Osteoblast (primary cell): ENCODE measurements at regions not wholly inside any gene's neighbourhood (a gene's known extent, or its start where the extent isn't known, plus 50 kb on each side); places are given as distances from the start of the nearest gene placed in this dataset.

Source experiments
- DNase-seq: peaks from one replicate; pipeline ENCODE4 v3.0.0; 2011; ENCODE audit warnings: low spot score, mixed read lengths; ENCODE audit not compliant: insufficient read length; ENCODE audit errors: missing footprints
- H2AFZ ChIP-seq: 2 replicates; pipeline ENCODE4 v1.6.0; 2011; ENCODE audit warnings: mild to moderate bottlenecking, low read length
- H3K27ac ChIP-seq: 2 replicates; pipeline ENCODE4 v1.5.1; 2011; ENCODE audit warnings: mild to moderate bottlenecking, low read depth, low read length, moderate library complexity
- H3K27me3 ChIP-seq: 2 replicates; pipeline ENCODE4 v1.6.0; 2012; ENCODE audit warnings: mild to moderate bottlenecking, control low read depth, inconsistent platforms, low read length, moderate library complexity; ENCODE audit not compliant: insufficient read depth
- H3K36me3 ChIP-seq: 2 replicates; pipeline ENCODE4 v1.5.1; 2011; ENCODE audit warnings: mild to moderate bottlenecking, low read length, control low read depth, moderate library complexity; ENCODE audit not compliant: insufficient read depth
- H3K4me1 ChIP-seq: 2 replicates; pipeline ENCODE4 v1.5.1; 2011; ENCODE audit warnings: mild to moderate bottlenecking, low read length, control low read depth, moderate library complexity; ENCODE audit not compliant: insufficient read depth
- H3K4me2 ChIP-seq: 2 replicates; pipeline ENCODE4 v1.6.0; 2011; ENCODE audit warnings: mild to moderate bottlenecking, low read length; ENCODE audit not compliant: insufficient read depth
- H3K4me3 ChIP-seq: fragments of 200-600 bp; sonication (generic); 3 replicates; pipeline ENCODE4 v1.5.1; 2012; ENCODE audit warnings: mild to moderate bottlenecking, low read length, inconsistent platforms; ENCODE audit not compliant: insufficient read depth
- H3K79me2 ChIP-seq: 2 replicates; pipeline ENCODE4 v1.6.0; 2012; ENCODE audit warnings: mild to moderate bottlenecking, low read length, control low read depth, inconsistent platforms; ENCODE audit not compliant: insufficient read depth
- H3K9me3 ChIP-seq: 2 replicates; pipeline ENCODE4 v1.5.1; 2011; ENCODE audit warnings: low read depth, low read length, control low read depth
- H4K20me1 ChIP-seq: 2 replicates; pipeline ENCODE4 v1.6.0; 2012; ENCODE audit warnings: mild to moderate bottlenecking, low read length, control low read depth; ENCODE audit not compliant: insufficient read depth
- TF ChIP-seq, protein P1 (sequence below): IDR thresholded peaks from 2 replicates; pipeline ENCODE4 v1.5.1; 2011; ENCODE audit warnings: mild to moderate bottlenecking, low read depth, low read length, moderate library complexity; ENCODE audit errors: extremely low read depth

DNA sequence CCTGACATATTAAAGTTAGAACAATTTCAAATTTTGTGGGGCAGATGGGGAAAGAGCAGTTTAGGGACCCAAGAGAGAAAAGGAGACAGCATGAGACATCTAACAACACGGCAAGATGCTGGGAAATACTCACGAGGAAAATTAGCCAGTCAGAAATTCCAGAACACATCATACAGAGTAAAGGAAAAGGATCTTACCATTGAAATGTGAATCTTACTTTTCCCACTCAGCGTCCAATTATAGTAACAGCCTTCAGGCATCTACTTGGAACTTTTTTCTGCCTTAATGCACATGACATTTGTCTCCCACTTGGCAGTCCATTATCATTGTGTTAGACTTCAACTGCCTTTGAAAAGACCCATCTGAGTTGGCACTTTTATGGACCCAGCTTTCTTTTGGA, 189.7 kb upstream of the SLC27A6 start:
- H3K4me1 ChIP-seq = no peaks in the 10 kb centered on the region
- TF ChIP-seq, protein P1, sequence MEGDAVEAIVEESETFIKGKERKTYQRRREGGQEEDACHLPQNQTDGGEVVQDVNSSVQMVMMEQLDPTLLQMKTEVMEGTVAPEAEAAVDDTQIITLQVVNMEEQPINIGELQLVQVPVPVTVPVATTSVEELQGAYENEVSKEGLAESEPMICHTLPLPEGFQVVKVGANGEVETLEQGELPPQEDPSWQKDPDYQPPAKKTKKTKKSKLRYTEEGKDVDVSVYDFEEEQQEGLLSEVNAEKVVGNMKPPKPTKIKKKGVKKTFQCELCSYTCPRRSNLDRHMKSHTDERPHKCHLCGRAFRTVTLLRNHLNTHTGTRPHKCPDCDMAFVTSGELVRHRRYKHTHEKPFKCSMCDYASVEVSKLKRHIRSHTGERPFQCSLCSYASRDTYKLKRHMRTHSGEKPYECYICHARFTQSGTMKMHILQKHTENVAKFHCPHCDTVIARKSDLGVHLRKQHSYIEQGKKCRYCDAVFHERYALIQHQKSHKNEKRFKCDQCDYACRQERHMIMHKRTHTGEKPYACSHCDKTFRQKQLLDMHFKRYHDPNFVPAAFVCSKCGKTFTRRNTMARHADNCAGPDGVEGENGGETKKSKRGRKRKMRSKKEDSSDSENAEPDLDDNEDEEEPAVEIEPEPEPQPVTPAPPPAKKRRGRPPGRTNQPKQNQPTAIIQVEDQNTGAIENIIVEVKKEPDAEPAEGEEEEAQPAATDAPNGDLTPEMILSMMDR = no peak
- no peaks in the 10 kb centered on the region for H3K9me3 ChIP-seq

DNA sequence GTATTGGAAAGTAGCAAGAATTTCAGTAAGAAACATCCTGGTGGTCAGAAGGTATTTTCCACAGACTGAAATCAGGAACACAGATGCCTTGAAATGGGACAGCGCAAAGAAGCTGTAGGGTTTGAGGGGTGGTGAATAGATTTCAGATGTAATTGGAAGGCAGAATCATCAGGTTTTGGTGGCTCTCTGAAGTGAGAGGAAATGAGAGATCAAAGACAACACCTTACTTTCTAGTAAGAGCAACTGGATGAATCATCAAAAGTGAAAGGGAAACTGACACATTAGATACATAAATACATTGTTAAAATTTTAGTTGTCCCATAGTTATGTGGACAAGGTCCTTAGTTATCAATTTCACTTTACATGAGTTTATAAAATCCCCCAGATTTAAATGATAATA, 188.2 kb upstream of the SLC27A6 start:
- Histone ChIP-seq H3K27ac (no peak overlapping the region), H2AFZ (no peak overlapping the region), H3K4me2 (no peak overlapping the region), H3K27me3 (peaks cover 3% of the 10 kb centered on the region), H4K20me1 (no peaks in the 10 kb centered on the region), H3K79me2 (no peaks in the 10 kb centered on the region), H3K36me3 (no peaks in the 10 kb centered on the region), H3K4me3 (no peak overlapping the region), H3K4me1 (no peaks in the 10 kb centered on the region), H3K9me3 (no peaks in the 10 kb centered on the region)
- DNase-seq = no peak
- TF ChIP-seq, protein P1 = no peak

More for the DNA sequence above, 189.7 kb upstream of the SLC27A6 start:
- Histone ChIP-seq H3K4me2 (no peak overlapping the region), H3K36me3 (no peaks in the 10 kb centered on the region), H4K20me1 (no peaks in the 10 kb centered on the region), H2AFZ (no peak overlapping the region), H3K4me3 (no peak overlapping the region), H3K27me3 (peaks cover 4% of the 10 kb centered on the region), H3K79me2 (no peaks in the 10 kb centered on the region), H3K27ac (no peak overlapping the region)
- no peak for DNase-seq

DNA sequence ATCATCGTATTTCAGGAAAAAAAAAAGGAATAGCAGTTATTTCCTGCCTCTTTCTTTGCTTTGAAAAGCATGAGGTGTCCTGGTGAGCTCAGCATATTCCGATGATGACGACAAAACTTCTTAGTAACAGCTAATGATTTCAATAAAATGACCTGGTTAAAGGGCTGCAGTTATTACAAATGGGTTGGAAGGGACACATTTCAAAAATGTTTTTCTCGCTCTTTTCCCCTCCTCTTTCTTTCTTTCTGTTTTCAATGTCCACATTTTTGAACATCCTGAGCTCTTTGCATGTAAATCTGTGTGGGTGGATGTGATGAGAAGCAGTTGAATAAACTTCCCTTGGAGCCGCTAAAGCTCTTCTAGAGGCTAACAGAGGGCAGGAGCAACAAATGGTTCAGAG, 186.8 kb upstream of the SLC27A6 start:
- Histone ChIP-seq H3K79me2 (no peaks in the 10 kb centered on the region), H3K4me1 (no peaks in the 10 kb centered on the region), H3K4me2 (no peak overlapping the region), H3K36me3 (no peaks in the 10 kb centered on the region), H3K27me3 (no peaks in the 10 kb centered on the region), H3K27ac (no peak overlapping the region), H2AFZ (no peak overlapping the region), H3K4me3 (no peak overlapping the region), H3K9me3 (no peaks in the 10 kb centered on the region), H4K20me1 (no peaks in the 10 kb centered on the region)
- no peak for DNase-seq
- TF ChIP-seq, protein P1 = no peak

DNA sequence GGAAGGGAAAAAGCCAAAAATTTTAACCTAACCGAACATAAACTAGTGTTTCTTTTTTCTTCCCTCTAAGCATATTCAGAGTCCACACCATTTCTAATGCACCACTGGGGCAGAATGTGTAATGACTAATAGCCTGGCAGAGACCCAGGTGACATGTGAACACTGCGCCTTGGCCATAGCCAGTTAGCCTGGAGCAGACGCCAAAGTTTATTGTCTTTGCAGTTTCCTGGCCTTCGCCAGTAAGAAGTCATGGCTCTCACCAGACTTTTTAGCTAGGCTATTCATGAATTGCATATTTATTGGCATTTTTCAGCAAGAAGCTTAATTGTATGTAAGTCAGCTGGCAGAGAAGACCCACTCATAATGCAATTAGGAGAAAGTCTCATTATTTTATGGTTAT, 182.8 kb upstream of the SLC27A6 start:
- Histone ChIP-seq H2AFZ (no peak overlapping the region), H3K4me1 (no peaks in the 10 kb centered on the region), H3K27me3 (no peaks in the 10 kb centered on the region), H3K4me3 (no peak overlapping the region), H3K36me3 (no peaks in the 10 kb centered on the region), H3K9me3 (no peaks in the 10 kb centered on the region), H3K27ac (no peak overlapping the region), H3K4me2 (no peak overlapping the region), H4K20me1 (no peaks in the 10 kb centered on the region), H3K79me2 (no peaks in the 10 kb centered on the region)
- TF ChIP-seq, protein P1 = no peak
- DNase-seq = no peak
